Ovary (tissue), 3 donors: ENCODE measurements at regions not wholly inside any gene's neighbourhood (a gene's known extent, or its start where the extent isn't known, plus 50 kb on each side); places are given as distances from the start of the nearest gene placed in this dataset.
"Not testable (repeated sequence)": the region's sequence is repeated elsewhere in the genome, so short reads cannot be mapped to it uniquely, and the experiment has no call there.

Experiments used
- EP300 ChIP-seq: sonication (generic); formaldehyde crosslinking; IDR thresholded peaks from one replicate; pipeline ENCODE4 v1.6.1; 2017; ENCODE audit warnings: antibody characterized with exemption
- POLR2A ChIP-seq: fragments of 450-650 bp; IDR thresholded peaks from one replicate; pipeline ENCODE4 v1.6.1; 2017; ENCODE audit warnings: antibody characterized with exemption, mild to moderate bottlenecking, moderate library complexity
- TF ChIP-seq, protein P1 (sequence below), 3 donors: fragments of 450-650 bp in 2 of 3; fragments of 200-600 bp in 1 of 3; IDR thresholded peaks; one replicate each; pipeline versions ENCODE4 v1.5.1 to v1.8.0; 2016 to 2022; ENCODE audit warnings: antibody characterized with exemption in 3 of 3, mild to moderate bottlenecking in 1 of 3
- donor health status: DM: no; HTN: no; CAD: no.

DNA sequence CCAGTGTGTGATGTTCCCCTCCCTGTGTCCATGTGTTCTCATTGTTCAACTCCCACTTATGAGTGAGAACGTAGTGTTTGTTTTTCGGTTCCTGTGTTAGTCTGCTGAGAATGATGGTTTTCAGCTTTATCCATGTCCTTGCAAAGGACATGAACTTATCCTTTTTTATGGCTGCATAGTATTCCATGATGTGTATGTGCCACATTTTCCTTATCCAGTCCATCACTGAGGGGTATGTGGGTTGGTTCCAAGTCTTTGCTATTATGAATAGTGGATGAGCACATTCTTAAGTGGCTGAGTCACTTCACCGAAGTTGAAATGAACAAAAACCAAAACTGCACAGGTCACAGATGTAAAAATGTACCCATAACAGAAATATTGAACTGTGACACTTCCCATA is 157.5 kb downstream of the LEPR start:
- TF ChIP-seq, protein P1, sequence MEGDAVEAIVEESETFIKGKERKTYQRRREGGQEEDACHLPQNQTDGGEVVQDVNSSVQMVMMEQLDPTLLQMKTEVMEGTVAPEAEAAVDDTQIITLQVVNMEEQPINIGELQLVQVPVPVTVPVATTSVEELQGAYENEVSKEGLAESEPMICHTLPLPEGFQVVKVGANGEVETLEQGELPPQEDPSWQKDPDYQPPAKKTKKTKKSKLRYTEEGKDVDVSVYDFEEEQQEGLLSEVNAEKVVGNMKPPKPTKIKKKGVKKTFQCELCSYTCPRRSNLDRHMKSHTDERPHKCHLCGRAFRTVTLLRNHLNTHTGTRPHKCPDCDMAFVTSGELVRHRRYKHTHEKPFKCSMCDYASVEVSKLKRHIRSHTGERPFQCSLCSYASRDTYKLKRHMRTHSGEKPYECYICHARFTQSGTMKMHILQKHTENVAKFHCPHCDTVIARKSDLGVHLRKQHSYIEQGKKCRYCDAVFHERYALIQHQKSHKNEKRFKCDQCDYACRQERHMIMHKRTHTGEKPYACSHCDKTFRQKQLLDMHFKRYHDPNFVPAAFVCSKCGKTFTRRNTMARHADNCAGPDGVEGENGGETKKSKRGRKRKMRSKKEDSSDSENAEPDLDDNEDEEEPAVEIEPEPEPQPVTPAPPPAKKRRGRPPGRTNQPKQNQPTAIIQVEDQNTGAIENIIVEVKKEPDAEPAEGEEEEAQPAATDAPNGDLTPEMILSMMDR (IDR thresholded peaks at IDR 0.05): not testable (repeated sequence)
- not testable (repeated sequence) for TF ChIP-seq EP300, POLR2A
